Epithelial cell of esophagus (primary cell): ENCODE measurements at regions not wholly inside any gene's neighbourhood (a gene's known extent, or its start where the extent isn't known, plus 50 kb on each side); places are given as distances from the start of the nearest gene placed in this dataset.
"Not testable (repeated sequence)": the region's sequence is repeated elsewhere in the genome, so short reads cannot be mapped to it uniquely, and the experiment has no call there.

ENCODE experiments used
- DNase-seq: peaks from one replicate; pipeline ENCODE4 v3.0.0; 2010; ENCODE audit warnings: low read depth
- H3K4me3 ChIP-seq: 2 replicates; pipeline ENCODE4 v1.5.1; 2011; ENCODE audit warnings: mild to moderate bottlenecking, low read length, control low read depth
- TF ChIP-seq, protein P1 (sequence below): IDR thresholded peaks from 2 replicates; pipeline ENCODE4 v1.5.1; 2011; ENCODE audit warnings: low read depth, mild to moderate bottlenecking, low read length, control low read depth, inconsistent platforms; ENCODE audit not compliant: insufficient read depth; ENCODE audit errors: missing control alignments

DNA sequence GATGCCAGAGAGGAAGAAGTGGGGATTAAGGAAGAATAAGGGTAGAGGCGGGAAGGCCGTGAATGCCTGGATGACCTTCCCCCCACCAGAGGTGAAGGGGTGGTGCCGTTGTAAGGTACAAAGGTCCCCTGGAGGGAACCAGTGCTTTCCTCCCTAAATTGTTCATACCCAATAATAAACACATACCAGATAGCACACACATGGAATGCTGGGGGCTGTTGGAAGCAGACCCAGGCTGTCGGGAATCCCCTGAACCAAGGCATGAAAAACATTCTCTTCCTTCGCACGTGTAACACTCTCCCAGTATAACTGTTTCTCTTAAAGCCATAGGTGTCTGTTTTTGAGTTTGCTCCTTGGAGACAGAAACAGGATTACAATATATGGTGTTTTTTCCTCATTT, 107.1 kb upstream of the CTAGE1 start:
- DNase-seq: no peak
- TF ChIP-seq, protein P1, sequence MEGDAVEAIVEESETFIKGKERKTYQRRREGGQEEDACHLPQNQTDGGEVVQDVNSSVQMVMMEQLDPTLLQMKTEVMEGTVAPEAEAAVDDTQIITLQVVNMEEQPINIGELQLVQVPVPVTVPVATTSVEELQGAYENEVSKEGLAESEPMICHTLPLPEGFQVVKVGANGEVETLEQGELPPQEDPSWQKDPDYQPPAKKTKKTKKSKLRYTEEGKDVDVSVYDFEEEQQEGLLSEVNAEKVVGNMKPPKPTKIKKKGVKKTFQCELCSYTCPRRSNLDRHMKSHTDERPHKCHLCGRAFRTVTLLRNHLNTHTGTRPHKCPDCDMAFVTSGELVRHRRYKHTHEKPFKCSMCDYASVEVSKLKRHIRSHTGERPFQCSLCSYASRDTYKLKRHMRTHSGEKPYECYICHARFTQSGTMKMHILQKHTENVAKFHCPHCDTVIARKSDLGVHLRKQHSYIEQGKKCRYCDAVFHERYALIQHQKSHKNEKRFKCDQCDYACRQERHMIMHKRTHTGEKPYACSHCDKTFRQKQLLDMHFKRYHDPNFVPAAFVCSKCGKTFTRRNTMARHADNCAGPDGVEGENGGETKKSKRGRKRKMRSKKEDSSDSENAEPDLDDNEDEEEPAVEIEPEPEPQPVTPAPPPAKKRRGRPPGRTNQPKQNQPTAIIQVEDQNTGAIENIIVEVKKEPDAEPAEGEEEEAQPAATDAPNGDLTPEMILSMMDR: no peak
- no peak overlapping the region for H3K4me3 ChIP-seq

DNA sequence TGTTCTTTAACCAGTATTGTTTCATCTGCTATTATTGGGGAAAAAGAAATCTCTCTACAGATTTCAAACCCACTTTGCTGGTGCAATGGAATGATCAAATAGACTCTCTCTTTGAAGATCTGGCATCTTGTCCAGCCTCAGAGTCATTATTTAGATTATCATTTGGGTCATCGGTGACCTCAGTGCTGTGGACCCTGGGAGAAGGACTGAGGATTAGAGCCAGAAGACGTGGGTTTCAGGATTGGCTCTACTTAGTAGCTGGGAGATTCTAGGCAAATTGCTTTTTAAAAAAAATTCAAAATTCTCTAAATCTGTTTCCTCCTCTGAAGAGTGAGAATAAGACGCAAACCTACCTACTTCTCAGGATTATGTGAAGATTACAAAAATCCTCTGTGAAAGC, 107.6 kb upstream of the CTAGE1 start:
- DNase-seq: no peak
- H3K4me3 ChIP-seq: no peak overlapping the region
- TF ChIP-seq, protein P1: no peak

DNA sequence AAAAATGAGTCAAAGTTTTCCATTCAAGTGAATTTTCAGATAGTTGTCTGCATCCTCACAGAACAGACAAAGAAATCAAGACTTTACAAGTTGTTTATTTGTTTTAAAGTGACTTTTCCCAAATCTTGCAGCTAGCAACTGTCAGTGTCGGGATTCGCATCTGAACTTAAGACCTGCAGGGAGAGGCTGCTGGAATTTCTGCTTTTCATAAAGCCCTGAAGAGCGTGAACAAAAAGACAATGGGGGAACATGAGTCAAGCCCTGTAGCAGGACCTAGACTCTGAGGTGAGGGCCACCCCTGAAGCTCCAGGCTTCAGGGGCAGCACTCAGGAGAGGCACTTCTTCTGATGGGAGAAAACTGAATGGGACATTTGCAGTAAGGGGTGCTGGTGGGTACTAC, 108.2 kb upstream of the CTAGE1 start:
- TF ChIP-seq, protein P1: no peak
- no peak for DNase-seq
- H3K4me3 ChIP-seq: no peak overlapping the region

DNA sequence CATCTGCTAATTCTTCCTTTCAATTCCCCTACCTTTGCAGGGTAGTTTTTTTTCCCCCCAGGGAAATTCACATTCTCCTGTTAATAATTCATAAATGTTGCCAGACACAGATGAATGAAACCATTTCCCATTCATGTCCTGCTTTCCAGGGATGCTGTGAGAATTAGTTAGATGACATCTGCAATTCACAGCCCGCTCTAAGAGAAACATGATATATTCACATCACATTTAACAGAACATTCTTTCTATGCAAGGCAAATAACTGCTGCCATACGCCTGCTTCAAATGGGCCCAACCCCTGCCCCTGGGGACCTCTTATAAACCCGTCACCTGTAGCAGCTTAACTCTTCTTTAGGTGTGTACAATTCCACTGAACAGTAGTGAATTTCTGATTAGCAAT, 110.6 kb upstream of the CTAGE1 start:
- H3K4me3 ChIP-seq: no peak overlapping the region
- TF ChIP-seq, protein P1: no peak
- DNase-seq: no peak

DNA sequence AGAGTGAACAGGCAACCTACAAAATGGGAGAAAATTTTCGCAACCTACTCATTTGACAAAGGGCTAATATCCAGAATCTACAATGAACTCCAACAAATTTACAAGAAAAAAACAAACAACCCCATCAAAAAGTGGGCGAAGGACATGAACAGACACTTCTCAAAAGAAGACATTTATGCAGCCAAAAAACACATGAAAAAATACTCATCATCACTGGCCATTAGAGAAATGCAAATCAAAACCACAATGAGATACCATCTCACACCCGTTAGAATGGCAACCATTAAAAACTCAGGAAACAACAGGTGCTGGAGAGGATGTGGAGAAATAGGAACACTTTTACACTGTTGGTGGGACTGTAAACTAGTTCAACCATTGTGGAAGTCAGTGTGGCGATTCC, 117.0 kb upstream of the CTAGE1 start:
- not testable (repeated sequence) for DNase-seq, H3K4me3 ChIP-seq

DNA sequence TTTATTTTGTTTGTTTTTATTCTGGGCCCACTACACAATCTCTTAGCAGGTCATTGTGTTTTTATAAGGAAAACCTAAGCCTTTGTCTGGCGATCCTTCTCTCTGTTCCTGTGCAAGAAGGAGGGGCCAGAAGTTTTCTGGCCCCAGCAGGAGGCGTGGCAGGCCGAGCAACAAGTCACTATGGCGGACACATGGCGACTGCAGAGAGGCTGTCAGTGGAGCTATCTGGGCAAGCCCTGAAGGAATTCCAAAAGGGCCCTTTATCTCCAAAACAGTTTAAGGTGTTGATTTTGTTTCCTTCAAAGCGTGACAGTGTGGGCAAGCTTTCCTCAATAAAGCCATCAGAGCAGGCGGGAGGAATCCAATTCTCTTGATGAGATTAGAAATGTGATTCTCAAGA, 118.8 kb upstream of the CTAGE1 start:
- TF ChIP-seq, protein P1: no peak

DNA sequence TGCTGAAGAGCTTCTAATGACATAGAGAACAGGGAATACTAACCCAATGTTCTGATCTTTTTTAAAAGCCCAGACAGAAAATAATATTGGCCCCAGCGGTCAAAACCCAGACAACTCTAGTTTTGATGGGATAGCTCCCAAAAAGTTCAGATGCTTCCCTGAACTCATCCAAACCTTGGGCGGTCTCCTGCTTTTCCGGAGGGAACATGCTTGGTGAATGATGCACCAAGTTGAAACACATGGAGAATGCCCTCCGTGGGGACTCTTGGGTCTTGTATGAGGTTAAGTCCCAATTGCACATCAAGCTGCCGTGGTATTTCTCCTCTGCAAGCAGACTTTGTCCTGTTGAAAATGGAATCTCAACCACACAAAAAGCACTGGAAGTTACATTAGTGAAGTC, 120.7 kb upstream of the CTAGE1 start:
- H3K4me3 ChIP-seq: no peak overlapping the region
- DNase-seq: no peak
- TF ChIP-seq, protein P1: no peak

More for the DNA sequence above, 118.8 kb upstream of the CTAGE1 start:
- DNase-seq: no peak
- no peak overlapping the region for H3K4me3 ChIP-seq
